ENCODE measurements at regions not wholly inside any gene's neighbourhood (a gene's known extent, or its start where the extent isn't known, plus 50 kb on each side); places are given as distances from the start of the nearest gene placed in this dataset.
"Not testable (repeated sequence)": the region's sequence is repeated elsewhere in the genome, so short reads cannot be mapped to it uniquely, and the experiment has no call there.

DNA sequence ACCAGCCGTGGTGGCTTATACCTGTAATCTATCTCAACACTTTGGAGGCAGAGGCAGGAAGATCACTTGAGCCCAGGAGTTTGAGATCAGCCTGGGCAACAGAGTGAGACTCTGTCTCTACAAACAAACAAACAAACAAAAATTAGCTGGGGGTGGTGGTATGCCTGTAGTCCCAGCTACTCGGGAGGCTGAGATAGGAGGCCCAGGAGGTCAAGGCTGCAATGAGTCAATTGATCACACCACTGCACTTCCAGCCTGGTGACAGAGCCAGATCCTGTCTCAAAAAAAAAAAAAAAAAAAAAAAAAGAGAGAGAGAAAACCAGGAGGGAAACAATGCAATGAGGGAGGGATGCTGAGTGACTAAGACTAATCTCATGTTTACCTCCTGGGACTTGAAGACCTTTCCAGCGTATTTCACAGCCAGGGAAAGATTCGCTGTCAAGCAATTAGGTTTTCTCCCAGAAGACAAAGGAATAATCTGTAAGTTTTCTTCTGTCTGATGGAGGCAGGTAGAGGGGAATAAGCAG, 51.1 kb upstream of the MIER3 start:
- Mint-ChIP-seq H3K27ac (no peak overlapping the region), H3K36me3 (no peaks in the 10 kb centered on the region), H3K27me3 (ENCODE audit: insufficient read depth, low read depth) (peaks cover 4% of the 10 kb centered on the region), H3K9me3 (no peaks in the 10 kb centered on the region), H3K4me3 (no peak overlapping the region), H3K4me1 (no peaks in the 10 kb centered on the region)
- Histone ChIP-seq H3K79me2 (ENCODE audit: low read depth) (no peaks in the 10 kb centered on the region), H3K9ac (no peak overlapping the region), H3K4me3 (no peak overlapping the region), H3K36me3 (no peaks in the 10 kb centered on the region), H3F3A (ENCODE audit: low read depth) (no peaks in the 10 kb centered on the region), H3K4me2 (no peak overlapping the region), H3K4me1 (no peaks in the 10 kb centered on the region), H3K27ac (no peak overlapping the region), H3K27me3 (no peaks in the 10 kb centered on the region), H2AFZ (replicated peaks) (no peak overlapping the region), H4K20me1 (ENCODE audit: low read depth) (no peaks in the 10 kb centered on the region), H3K9me3 (ENCODE audit: low read depth) (no peaks in the 10 kb centered on the region)
- peak; percentile 10 for DNase-seq (ENCODE audit: low spot score)
- TF ChIP-seq, protein P1, sequence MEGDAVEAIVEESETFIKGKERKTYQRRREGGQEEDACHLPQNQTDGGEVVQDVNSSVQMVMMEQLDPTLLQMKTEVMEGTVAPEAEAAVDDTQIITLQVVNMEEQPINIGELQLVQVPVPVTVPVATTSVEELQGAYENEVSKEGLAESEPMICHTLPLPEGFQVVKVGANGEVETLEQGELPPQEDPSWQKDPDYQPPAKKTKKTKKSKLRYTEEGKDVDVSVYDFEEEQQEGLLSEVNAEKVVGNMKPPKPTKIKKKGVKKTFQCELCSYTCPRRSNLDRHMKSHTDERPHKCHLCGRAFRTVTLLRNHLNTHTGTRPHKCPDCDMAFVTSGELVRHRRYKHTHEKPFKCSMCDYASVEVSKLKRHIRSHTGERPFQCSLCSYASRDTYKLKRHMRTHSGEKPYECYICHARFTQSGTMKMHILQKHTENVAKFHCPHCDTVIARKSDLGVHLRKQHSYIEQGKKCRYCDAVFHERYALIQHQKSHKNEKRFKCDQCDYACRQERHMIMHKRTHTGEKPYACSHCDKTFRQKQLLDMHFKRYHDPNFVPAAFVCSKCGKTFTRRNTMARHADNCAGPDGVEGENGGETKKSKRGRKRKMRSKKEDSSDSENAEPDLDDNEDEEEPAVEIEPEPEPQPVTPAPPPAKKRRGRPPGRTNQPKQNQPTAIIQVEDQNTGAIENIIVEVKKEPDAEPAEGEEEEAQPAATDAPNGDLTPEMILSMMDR (IDR thresholded peaks at IDR 0.05) = no peak
- TF ChIP-seq EZH2phosphoT487 (IDR thresholded peaks at IDR 0.05) (no peak), EZH2 (IDR thresholded peaks at IDR 0.05) (no peak)

DNA sequence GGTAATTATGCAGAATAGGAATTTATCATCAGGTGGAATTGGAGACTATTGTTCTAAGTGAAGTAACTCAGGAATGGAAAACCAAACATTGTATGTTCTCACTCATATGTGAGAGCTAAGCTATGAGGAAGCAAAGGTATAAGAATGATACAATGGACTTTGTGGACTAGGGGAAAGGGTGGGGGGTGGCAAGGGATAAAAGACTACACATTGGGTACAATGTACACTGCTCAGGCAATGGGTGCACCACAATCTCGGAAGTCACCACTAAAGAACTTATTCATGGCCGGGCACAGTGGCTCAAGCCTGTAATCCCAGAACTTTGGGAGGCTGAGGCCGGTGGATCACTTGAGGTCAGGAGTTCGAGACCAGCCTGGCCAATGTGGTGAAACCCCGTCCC, 51.6 kb upstream of the MIER3 start:
- H3K4me3 Mint-ChIP-seq; H3K79me2 ChIP-seq (ENCODE audit: low read depth); H2AFZ ChIP-seq (replicated peaks); H3K4me2 ChIP-seq; H3K4me1 ChIP-seq; H3K9me3 ChIP-seq (ENCODE audit: low read depth); H3K36me3 ChIP-seq; H3K27me3 ChIP-seq; H3K27ac Mint-ChIP-seq; H3K9ac ChIP-seq; H3K4me1 Mint-ChIP-seq; H3K36me3 Mint-ChIP-seq; H3K9me3 Mint-ChIP-seq; H4K20me1 ChIP-seq (ENCODE audit: low read depth); H3K27ac ChIP-seq; H3K27me3 Mint-ChIP-seq (ENCODE audit: insufficient read depth, low read depth); DNase-seq (ENCODE audit: low spot score); H3K4me3 ChIP-seq; H3F3A ChIP-seq (ENCODE audit: low read depth): not testable (repeated sequence)

DNA sequence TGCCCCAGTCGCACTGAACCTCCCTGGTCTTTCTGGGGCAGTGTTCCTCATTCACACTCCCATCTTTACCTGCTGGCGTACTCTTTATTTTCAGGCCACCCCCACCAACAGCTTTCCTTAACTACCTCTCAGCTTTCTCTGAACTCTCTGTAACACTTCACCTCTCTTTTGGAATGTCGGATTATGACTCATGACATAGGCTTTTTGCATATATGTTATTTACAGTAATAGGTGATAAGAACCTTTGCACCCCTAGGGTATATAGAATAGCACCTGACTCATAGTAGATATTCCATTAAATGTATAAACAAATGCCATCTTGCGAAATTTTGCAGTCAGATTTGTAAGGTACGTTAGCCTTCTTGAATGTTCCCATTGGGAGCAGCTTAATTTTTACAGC, 52.9 kb upstream of the MIER3 start:
- H3K36me3 ChIP-seq = no peaks in the 10 kb centered on the region
- H3K79me2 ChIP-seq (ENCODE audit: low read depth) = no peaks in the 10 kb centered on the region
- Mint-ChIP-seq H3K27me3 (ENCODE audit: insufficient read depth, low read depth) (peaks cover 5% of the 10 kb centered on the region), H3K27ac (no peak overlapping the region), H3K4me1 (no peaks in the 10 kb centered on the region), H3K36me3 (no peaks in the 10 kb centered on the region), H3K9me3 (no peaks in the 10 kb centered on the region), H3K4me3 (no peak overlapping the region)
- H4K20me1 ChIP-seq (ENCODE audit: low read depth) = no peaks in the 10 kb centered on the region
- no peak overlapping the region for H3K27ac ChIP-seq
- no peaks in the 10 kb centered on the region for H3K4me1 ChIP-seq
- H3K27me3 ChIP-seq = no peaks in the 10 kb centered on the region
- TF ChIP-seq EZH2 (IDR thresholded peaks at IDR 0.05) = no peak
- TF ChIP-seq, protein P1 (IDR thresholded peaks at IDR 0.05) = no peak
- H3F3A ChIP-seq (ENCODE audit: low read depth) = no peaks in the 10 kb centered on the region
- H3K9ac ChIP-seq = no peak overlapping the region
- H3K4me2 ChIP-seq = no peak overlapping the region
- no peaks in the 10 kb centered on the region for H3K9me3 ChIP-seq (ENCODE audit: low read depth)
- no peak overlapping the region for H3K4me3 ChIP-seq
- DNase-seq (ENCODE audit: low spot score) = no peak
- H2AFZ ChIP-seq (replicated peaks) = no peak overlapping the region

- TF ChIP-seq, protein P1 (IDR thresholded peaks at IDR 0.05) = no peak
- TF ChIP-seq EZH2 (IDR thresholded peaks at IDR 0.05) = no peak
- no peak for TF ChIP-seq EZH2phosphoT487 (IDR thresholded peaks at IDR 0.05)
- DNase-seq (ENCODE audit: low spot score) = no peak
- H3K27ac ChIP-seq = no peak overlapping the region
These were observed 55.4 kb upstream of the MIER3 start for GRCh38 chr5:57007344-57007743.

More at GRCh38 chr5:57007344-57007743, 55.4 kb upstream of the MIER3 start:
- no peak overlapping the region for H3K4me3 ChIP-seq
- H3K9me3 Mint-ChIP-seq = no peaks in the 10 kb centered on the region
- no peaks in the 10 kb centered on the region for H3K27me3 ChIP-seq
- peaks cover 5% of the 10 kb centered on the region for H3K27me3 Mint-ChIP-seq (ENCODE audit: insufficient read depth, low read depth)
- no peak overlapping the region for H3K27ac Mint-ChIP-seq
- no peaks in the 10 kb centered on the region for H3K4me1 ChIP-seq
- H3K9me3 ChIP-seq (ENCODE audit: low read depth) = no peaks in the 10 kb centered on the region
- H3K9ac ChIP-seq = no peak overlapping the region
- no peak overlapping the region for H2AFZ ChIP-seq (replicated peaks)
- H3K4me1 Mint-ChIP-seq = no peaks in the 10 kb centered on the region
- H3K4me3 Mint-ChIP-seq = no peak overlapping the region
- H3K36me3 Mint-ChIP-seq = no peaks in the 10 kb centered on the region
- H3K79me2 ChIP-seq (ENCODE audit: low read depth) = no peaks in the 10 kb centered on the region
- H3F3A ChIP-seq (ENCODE audit: low read depth) = no peaks in the 10 kb centered on the region
- H3K36me3 ChIP-seq = no peaks in the 10 kb centered on the region
- H4K20me1 ChIP-seq (ENCODE audit: low read depth) = no peaks in the 10 kb centered on the region
- no peak overlapping the region for H3K4me2 ChIP-seq
